Astrocyte of the spinal cord (primary cell): ENCODE measurements at regions not wholly inside any gene's neighbourhood (a gene's known extent, or its start where the extent isn't known, plus 50 kb on each side); places are given as distances from the start of the nearest gene placed in this dataset.
"Not testable (repeated sequence)": the region's sequence is repeated elsewhere in the genome, so short reads cannot be mapped to it uniquely, and the experiment has no call there.

Experiments
- DNase-seq: peaks from one replicate; pipeline ENCODE4 v3.0.0; 2011; ENCODE audit warnings: low read depth, low spot score
- H3K4me3 ChIP-seq: 2 replicates; pipeline ENCODE4 v1.5.1; 2011; ENCODE audit warnings: low read depth, mild to moderate bottlenecking, low read length, moderate library complexity
- CTCF ChIP-seq: IDR thresholded peaks from 2 replicates; pipeline ENCODE4 v1.5.1; 2012; ENCODE audit warnings: low read depth, mild to moderate bottlenecking, low read length, inconsistent platforms
- in situ Hi-C: cut with HindIII; loops from 2 replicates; pipeline ENCODE4 v1.10.0; 2017; ENCODE audit warnings: low sequenced_read_pairs

- no peak for TF ChIP-seq CTCF
- in situ Hi-C loops: no loop called here
- H3K4me3 ChIP-seq: no peak overlapping the region
- no peak for DNase-seq
Observed at GRCh38 chr6:168937054-168937453, 316.6 kb downstream of the THBS2 start.

DNA sequence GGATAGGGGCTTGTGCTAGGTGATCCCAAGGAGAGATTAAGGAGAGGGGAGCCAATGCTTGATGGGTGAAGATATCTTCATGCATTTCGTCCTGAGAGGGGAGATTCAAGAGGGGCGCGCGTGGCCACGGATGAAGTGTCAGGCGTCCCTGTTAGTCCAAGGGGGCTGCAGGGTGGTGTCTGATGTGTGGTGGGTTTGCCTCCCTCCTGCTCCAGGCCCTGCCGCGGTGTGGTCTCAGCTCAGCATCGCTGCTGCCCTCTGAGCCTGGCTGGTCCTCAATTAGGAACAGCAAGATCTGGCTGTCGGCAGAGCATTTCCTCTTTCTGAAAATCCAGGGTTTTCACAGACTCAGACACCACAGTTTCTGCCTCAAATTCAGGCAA lies 318.0 kb downstream of the THBS2 start:
- in situ Hi-C loops: no loop called here
- no peak for TF ChIP-seq CTCF
- DNase-seq: no peak

DNA sequence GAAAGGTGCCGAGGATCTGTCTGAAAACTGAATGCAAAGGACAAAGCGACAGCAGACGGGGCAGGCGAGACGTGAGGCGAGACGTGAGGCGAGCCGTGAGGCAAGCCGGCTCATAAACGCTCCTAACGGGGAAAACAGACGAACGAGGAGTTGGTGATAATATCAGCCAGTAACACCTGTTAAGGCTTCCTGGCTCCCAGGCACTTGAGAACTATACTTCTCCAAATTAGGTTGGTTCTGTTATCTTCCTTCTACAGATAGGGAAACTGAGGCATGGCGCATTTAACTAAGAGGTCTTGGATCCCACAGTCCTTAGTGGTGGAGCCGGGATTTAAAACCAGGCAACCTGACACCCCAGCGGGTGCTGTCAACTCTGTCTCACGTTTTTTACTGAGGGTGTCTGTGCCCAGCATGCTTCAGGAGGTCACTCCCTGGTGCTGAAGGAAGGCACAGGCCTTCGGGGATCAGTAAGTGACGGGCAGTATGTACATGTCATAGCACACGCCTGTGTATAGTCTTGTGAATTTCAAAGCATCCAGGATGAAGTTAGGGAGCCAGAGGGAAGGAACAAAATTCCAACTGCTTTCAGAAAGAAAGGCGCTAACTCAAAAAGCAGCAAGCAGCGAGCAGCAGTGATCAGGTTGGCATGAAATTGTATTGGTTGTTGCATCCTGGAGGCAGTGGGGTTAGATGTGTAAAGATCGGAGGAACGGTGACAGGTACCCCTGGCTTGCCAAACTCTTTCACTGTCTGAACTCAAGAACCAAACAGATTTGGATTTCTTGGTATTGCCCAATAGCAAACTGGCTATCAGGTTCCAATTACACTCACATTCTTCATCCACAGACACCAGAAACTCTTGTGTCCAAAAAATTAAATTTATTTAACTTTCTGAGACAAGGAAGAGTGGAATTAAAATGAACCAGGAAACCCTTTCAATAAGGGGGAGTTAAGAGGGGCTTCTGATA lies 318.7 kb downstream of the THBS2 start:
- in situ Hi-C loops: no loop called here
- DNase-seq: no peak

More for the DNA sequence above, 318.0 kb downstream of the THBS2 start:
- H3K4me3 ChIP-seq: no peak overlapping the region

DNA sequence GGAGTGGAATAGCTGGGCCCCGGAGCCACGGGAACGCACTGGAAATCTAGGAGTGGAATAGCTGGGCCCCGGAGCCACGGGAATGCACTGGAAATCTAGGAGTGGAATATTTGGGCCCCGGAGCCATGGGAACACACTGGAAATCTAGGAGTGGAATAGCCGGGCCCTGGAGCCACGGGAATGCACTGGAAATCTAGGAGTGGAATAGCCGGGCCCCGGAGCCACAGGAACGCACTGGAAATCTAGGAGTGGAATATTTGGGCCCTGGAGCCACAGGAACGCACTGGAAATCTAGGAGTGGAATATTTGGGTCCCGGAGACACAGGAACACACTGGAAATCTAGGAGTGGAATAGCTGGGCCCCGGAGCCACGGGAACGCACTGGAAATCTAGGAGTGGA lies 321.5 kb downstream of the THBS2 start:
- H3K4me3 ChIP-seq, DNase-seq, in situ Hi-C loops: not testable (repeated sequence)

More for the DNA sequence above, 318.7 kb downstream of the THBS2 start:
- no peak overlapping the region for H3K4me3 ChIP-seq
- no peak for TF ChIP-seq CTCF

DNA sequence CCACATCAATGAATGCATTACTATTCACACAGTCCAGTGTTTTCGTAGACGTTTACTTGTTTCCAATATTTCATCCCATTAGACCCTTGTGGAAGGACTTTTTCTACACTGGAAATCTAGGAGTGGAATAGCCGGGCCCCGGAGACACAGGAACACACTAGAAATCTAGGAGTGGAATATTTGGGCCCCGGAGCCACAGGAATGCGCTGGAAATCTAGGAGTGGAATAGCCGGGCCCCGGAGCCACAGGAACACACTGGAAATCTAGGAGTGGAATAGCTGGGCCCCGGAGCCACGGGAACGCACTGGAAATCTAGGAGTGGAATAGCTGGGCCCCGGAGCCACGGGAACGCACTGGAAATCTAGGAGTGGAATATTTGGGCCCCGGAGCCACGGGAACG lies 322.6 kb downstream of the THBS2 start:
- DNase-seq, H3K4me3 ChIP-seq, in situ Hi-C loops: not testable (repeated sequence)

GRCh38 chr6:168929871-168930450 lies 323.7 kb downstream of the THBS2 start:
- H3K4me3 ChIP-seq: no peak overlapping the region
- TF ChIP-seq CTCF: no peak
- no peak for DNase-seq
- in situ Hi-C loops: no loop called here

DNA sequence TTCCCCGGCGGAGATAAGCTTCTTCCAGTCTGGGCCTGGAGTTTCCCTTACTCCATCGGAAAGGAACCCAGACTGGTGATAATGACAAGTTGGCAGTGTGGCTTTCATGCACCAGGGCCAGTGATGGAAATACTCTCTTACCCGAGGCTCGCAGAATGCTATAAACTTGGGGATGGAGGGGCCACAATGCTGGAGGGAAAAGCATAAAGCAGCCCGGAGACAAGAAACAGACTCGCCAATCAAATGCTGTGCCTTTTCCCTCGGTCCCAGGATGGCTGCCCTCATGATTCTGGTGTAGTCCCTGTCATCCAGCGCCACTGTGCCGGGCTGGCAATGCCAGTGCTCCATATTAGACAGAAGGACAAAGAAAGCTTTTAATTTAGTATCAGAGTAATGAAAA lies 325.6 kb downstream of the THBS2 start:
- no peak for DNase-seq
- H3K4me3 ChIP-seq: no peak overlapping the region
- no peak for TF ChIP-seq CTCF
- in situ Hi-C loops: no loop called here
